ENCODE measurements at regions not wholly inside any gene's neighbourhood (a gene's known extent, or its start where the extent isn't known, plus 50 kb on each side); places are given as distances from the start of the nearest gene placed in this dataset.

- TF ChIP-seq, protein P1, sequence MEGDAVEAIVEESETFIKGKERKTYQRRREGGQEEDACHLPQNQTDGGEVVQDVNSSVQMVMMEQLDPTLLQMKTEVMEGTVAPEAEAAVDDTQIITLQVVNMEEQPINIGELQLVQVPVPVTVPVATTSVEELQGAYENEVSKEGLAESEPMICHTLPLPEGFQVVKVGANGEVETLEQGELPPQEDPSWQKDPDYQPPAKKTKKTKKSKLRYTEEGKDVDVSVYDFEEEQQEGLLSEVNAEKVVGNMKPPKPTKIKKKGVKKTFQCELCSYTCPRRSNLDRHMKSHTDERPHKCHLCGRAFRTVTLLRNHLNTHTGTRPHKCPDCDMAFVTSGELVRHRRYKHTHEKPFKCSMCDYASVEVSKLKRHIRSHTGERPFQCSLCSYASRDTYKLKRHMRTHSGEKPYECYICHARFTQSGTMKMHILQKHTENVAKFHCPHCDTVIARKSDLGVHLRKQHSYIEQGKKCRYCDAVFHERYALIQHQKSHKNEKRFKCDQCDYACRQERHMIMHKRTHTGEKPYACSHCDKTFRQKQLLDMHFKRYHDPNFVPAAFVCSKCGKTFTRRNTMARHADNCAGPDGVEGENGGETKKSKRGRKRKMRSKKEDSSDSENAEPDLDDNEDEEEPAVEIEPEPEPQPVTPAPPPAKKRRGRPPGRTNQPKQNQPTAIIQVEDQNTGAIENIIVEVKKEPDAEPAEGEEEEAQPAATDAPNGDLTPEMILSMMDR (IDR thresholded peaks at IDR 0.05 in 4 of 5, conservative IDR thresholded peaks at IDR 0.05 in 1 of 5) = no peak
- no peak for TF ChIP-seq POLR2A (IDR thresholded peaks at IDR 0.05)
These were observed 493.3 kb upstream of the CCDC179 start for GRCh38 chr11:23353611-23354010.
